ENCODE measurements at regions not wholly inside any gene's neighbourhood (a gene's known extent, or its start where the extent isn't known, plus 50 kb on each side); places are given as distances from the start of the nearest gene placed in this dataset.

DNA sequence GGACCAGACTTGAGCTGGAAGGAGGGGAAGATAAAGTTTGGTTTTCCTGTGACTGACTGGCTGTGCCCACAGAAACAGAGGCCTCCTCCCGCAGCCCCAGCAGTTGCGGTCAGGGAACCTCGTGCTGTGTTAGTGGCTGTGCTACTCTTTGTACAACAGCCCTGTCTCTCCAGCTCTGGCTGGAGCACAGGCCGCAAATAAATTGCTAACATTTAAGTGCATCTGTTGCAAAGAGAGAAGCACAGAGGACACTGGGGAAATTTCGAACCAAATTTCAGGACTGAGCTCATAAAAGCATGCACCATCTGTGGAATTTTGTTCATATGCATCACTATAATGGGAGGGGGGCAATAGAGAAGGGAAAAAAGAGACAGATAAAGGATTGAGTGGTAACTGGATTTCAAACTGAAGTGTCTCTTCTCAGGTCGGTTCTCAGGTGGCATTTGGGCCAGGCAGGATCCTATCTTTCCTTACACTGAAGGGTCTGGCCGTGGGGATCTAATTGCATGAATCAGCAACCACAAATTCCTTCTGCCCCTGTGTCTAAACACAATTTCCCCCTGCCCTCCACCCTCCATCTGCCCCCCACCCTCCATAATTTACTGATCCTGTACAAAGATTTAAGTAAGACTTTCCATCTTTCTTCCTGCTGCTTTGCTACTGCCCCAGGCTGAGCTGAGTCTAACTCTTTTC, 88.9 kb upstream of the ATXN1 start:
- DNase-seq = peak; percentile 92

DNA sequence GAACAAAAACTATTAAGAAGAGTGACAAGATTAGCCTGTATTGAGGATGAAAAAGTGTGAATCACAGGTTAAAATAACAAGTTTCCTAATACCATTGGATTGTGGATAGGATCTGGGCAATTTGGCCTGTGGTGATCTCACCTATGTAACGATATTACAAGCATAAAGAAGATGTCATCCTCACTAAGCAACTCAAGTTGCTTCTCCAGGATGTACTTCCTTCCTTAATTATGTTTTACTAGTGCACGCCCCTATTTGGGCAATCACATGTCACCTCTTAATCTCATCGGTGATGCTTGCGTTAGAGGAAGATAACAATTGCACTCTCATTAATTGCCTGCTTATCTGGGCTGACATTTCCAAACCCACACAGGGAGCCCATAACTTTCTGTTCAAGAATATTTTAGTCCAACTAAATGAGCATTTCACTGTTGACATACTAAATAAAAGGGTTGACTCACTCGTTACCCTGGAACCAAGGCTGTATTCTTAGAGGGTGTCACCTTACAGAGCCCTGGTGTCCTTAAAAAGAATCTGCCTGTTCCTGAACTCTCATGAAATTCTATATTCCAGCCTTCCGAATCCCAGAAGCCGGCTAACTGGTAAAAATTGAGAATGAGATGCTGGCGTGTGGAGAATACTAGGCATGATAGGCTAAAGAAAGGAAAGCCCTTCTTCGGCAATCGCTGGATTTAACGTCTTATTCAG, 88.2 kb upstream of the ATXN1 start:
- DNase-seq = peak; percentile 78

DNA sequence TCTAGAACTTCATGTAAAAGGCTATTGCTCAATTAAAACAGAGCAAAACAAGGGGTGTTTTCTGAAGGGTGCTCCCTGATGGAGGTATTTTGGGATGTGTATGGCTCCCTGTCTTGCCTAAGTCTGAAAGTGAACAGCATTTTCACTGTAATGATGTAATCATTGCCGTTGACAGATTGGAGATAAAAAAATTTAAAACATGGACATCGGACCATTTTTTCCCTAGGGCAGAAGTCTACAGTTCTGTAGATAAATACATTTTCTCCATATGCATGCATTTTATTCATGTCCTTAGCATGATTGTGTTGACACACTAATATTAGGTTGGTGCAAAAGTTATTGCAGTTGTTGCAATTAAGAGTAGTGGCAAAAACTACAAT, 85.1 kb upstream of the ATXN1 start:
- DNase-seq = no peak

DNA sequence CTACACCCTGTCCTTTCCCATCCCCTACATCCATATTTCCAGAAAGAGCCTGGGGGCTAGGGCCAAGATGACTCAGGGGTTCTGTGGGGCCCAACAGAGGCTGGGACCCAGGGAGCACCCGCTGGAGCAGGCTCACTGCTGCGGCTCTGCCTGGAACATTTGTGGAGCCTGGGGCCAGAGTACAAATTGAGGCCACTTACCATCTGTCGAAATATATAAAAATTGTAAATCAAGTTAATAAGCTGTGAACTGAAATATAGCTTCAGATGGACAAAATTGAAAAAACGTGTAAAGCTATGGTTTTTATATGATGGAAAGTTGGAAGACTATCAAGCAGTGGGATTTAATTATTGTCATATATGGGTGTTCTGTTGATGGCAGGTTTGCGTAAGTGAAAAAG, 82.9 kb upstream of the ATXN1 start:
- DNase-seq = no peak

DNA sequence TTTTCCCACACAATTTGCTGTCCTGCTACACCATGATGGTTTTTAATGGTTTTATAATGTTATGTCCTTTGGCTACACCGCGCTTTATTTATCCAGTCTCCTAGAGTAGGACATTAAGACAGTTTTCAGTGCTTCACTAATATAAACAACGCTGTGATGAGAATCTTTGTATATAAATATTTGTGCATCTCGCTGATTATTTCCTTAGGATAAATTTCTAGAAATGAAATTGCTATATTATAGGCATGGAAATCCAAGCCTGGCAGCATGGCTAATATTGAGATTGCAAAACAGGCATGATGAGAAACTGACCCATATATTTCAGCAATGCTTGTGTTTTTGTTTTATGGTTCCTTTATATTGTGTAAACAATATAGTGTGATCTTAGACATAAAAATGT, 81.4 kb upstream of the ATXN1 start:
- DNase-seq = no peak

DNA sequence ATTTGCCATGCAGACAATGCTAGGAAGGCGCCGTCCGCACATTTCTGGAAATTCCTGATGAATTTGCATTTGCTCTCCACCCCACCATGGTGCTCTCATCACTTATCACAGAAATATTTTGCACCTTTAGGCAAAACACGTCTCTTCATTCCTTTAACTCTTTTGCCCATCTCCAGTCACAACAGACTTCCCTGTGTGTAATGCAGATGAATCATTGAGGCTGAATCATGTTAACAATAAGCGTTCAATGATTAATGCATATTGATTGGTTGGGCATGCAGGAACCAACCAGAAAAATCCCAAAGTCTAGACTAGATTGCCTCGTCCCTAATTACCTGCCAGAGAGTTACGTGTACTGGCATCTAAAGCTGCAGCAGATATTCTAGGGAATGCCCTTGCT, 80.0 kb upstream of the ATXN1 start:
- no peak for DNase-seq

DNA sequence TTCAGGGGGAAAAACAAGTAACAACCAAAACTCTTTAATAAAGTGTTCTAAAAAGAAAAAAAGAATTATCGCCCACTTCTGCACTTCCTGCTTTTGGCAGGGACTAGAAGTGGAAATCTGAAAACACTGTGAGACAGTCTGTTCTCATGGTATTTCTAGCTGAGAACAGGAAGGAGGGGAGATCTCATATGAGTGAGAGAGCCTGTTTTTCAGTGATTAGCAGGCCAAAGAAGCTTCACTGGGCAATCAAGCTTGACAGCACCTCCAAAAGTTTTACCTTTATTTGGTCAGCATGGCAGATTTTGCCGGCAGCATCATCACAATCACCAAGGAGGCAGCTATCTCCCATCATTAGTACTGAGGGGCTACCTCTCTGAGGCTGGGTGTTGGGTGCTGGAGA, 79.5 kb upstream of the ATXN1 start:
- peak; percentile 57 for DNase-seq

DNA sequence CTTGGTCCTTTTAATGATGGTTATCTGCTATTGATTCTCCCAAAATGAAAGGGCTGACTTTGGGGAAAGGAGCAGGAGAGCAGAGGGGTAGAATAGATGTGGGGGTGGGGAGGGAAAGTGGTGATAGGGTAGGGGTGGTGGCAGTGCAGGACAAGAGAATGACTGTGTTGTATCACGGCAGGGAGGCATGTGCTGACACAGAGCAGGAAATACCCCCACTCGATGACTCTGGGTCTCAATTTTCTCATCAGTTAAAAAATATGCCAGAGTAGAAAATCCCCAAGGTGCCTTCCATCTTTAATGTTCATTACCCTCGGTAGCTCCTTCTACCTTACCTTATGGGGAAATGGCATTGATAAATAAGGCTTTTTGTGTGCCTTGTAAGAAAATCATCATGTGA, 79.0 kb upstream of the ATXN1 start:
- no peak for DNase-seq

DNA sequence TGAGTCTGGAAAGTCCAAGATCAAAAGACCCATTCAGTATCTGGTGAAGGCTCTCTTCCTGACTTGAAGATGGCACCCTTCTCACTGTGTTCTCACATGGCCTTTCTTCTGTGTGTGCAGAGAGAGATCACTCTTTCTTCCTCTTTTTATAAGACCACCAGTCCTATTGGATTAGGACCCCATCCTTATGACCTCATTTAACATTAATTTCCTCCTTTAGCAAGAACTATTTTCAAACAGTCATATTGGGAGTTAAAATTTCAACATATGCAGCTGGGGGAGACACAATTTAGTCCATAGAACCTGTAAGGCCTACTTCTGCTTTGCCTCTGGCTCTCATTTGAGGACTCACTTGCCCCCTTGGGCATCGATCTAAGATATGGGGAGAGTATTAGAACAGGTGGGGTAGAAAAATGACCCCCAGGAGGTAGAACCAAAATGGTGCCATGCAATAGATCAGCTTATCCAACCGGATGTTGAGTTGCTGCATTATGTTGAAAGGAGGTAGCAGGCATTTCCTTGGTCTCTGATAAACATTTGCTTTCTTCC, 78.4 kb upstream of the ATXN1 start:
- DNase-seq = peak; percentile 44

DNA sequence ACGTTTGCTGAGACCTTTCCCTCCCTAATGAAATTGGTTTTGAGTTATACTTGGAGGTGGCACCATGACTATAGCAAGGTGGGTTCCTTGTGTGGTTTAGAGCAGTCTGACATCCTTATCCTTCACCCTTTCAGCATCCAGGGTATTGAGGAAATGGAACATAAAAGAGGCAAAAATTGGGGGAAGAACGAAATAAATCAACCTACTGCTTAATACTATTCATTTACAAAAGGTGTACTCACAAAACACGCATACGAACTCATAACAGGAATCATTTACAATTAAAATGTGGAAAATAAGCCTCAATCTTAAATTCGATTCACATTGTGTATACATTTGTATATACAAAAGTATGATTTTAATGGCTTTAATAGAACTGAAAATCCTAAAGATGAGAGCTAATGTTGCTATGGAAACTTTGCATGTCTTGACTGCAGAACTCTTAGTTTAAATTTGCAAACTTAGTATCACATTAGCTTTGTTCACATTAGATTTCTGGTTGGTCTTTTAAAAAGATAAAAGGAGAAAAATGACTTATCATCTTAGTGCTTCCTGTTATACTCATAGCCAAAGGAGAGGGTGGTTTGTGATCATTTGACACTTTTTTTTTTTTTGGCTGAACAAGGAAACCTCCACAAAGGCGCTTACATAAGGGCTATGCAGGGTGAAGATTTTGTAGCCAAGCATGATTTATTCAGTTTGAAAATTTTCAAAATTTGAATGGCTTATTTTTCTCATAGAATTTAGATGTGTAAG, 76.1 kb upstream of the ATXN1 start:
- DNase-seq = peak; percentile 79

DNA sequence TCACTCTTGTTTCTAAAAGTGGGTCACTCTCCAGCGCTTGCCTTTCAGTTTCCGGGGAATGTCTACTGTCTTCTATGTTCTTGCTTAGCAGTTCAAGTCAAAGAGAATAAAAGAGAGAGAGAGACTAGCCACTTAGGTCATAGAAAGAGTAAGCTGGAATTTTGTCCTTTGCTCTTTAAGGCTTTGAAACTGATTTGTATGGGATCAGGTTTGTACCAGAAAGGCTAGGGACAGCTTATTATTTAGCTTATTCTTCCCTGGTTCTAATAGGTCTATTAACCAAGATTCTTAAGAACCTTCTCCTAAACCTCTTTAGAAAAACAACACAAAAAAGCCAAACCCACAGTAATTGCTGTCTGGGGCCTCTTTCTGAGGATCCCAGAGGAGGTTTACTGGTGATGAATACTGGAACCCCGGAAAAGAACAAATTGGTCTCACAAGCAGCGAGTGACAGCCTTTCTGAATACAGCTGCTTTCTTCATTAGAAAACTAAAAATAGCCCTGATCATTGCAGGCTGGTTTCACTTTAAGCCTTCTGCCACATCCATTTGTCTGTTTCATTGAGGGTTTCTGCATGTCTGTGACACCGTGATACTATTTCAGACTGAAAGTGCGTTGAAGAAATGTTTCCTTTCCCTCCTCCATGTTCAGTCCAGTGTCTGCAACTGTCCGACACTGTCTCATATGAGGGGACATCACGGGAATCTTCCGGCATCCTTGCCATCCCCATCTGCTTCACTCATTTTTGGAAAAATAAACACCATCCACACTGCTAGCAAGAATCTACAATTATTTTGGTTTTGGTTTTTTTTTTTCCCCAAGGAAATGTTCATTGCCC, 75.1 kb upstream of the ATXN1 start:
- DNase-seq = peak; percentile 45

DNA sequence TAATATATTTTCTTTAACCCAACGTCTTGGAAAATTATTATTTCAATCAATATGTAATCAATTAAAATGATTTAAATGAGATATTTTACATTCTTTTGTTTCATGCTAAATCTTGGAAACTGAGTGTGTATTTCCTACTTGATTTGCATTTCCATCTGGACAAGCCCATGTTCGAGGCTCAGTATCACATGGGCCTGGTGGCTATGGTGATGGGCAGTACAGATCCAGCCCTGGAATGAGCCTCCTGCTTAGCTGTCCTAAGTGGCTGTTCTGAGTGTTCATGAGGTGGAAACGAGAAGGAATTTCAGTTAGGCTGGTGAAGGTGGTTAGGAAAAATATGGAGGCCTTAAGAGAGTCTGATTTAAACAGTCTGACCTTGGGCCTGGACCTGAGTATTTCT, 73.0 kb upstream of the ATXN1 start:
- no peak for DNase-seq

DNA sequence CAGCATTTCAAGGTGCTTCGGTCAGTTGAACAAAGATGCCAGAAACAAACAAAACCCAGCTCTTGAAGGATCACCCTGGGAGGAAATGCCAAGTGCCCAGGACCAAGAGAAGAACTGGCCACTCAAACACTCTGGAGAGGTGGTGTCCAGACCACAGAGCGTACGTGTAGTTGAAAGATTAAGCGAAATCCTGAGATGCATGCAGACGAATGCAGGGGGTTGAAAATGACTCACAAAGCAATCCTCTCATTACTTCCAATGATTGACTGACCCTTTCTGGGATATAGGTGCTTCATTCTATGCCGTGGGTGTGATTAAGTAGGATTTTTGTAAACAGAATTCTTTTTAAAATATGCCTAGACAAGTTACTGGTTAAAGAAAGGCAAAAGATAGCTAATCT, 71.5 kb upstream of the ATXN1 start:
- DNase-seq = no peak

DNA sequence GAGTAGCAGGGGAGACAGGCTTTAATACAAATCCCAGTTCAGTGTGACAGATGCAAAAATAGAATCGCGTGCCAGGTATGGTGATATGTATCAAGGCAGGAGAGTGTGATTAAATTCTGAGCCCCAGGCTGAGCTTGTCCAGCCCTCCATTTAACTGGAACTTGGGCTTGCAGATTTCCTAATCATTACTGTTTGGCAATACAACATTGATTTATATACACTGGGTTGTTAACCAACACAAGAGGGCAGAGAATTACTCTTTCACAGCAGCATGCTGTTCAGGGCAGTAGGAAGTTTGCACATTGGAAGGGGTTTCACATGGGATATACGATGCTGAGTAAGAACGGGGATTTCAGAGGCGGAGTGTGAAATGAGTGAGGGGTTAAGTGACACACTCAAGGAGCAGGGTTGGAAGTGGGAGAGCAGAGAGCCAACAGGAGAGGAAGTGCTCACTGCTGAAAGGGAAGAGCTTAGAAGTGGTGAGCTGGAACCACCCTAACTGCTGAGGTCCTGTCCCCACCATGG, 70.8 kb upstream of the ATXN1 start:
- no peak for DNase-seq

DNA sequence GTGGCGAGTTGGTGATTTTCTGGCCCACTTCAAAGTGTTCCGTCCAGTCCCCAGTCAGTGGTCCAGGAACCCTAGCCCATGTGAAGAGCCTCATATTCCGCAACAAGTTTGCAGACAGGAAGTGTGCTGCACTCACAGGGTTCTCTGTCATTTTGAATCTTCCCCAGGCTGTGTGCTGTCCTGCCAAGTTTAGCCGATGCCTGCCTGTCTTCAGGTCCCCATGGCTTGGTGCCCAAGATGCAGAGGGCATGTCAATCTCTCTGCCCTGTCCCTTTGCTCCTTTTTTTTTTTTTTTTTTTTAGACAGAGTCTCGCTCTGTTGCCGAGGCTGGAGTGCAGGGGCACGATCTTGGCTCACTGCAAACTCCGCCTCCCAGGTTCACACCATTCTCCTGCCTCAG, 69.9 kb upstream of the ATXN1 start:
- no peak for DNase-seq

DNA sequence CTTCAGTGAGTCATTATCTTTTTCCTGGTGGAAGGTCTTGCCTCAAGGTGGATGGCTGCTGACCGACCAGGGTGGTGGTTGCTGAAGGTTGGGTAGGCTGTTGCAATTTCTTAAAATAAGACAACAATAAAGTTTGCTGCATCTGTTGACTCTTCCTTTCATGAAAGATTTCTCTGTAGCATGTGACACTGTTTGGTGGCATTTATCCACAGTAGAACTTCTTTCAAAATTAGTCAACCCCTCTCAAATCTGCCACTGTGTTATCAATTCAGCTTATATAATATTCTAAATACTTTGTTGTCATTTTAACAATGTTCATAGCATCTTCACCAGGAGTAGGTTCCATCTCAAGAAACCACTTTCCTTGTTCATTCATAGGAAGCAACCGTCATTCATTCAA, 66.8 kb upstream of the ATXN1 start:
- DNase-seq = no peak

DNA sequence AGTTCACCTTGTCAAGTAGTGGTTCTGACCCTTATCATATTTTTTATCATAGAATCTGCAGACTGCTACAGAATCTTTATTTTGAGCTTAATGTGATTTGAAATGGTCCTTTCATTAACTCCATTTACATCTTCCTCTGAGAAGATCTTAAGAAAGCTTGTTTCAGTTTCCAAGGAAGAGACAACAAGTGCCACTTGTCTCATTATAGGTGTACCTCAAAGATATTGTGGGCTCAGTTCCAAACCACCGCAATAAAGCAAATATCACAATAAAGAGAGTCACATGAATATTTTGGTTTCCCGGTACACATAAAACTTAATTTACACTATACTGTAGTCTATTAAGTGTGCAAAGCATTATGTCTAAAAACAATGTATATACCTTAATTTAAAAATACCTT, 66.4 kb upstream of the ATXN1 start:
- DNase-seq = no peak

DNA sequence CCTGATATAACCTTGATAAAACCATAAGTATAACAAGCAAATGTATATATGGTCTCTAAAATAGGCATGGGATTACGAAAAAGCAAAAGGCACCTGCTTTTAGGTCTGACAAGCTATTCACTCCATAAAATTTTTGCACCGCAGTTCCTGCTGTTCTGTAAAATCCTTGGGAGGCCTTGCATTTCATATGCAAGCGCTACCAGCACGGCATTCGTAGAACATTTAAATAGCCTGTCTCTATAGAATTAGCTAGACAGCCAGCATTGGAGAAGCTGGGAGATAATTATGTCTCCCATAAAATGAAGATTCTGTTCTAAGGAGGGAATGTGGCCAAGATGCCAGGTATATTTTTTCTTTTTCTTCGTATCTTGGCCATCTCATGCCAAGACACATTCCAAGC, 64.5 kb upstream of the ATXN1 start:
- no peak for DNase-seq

DNA sequence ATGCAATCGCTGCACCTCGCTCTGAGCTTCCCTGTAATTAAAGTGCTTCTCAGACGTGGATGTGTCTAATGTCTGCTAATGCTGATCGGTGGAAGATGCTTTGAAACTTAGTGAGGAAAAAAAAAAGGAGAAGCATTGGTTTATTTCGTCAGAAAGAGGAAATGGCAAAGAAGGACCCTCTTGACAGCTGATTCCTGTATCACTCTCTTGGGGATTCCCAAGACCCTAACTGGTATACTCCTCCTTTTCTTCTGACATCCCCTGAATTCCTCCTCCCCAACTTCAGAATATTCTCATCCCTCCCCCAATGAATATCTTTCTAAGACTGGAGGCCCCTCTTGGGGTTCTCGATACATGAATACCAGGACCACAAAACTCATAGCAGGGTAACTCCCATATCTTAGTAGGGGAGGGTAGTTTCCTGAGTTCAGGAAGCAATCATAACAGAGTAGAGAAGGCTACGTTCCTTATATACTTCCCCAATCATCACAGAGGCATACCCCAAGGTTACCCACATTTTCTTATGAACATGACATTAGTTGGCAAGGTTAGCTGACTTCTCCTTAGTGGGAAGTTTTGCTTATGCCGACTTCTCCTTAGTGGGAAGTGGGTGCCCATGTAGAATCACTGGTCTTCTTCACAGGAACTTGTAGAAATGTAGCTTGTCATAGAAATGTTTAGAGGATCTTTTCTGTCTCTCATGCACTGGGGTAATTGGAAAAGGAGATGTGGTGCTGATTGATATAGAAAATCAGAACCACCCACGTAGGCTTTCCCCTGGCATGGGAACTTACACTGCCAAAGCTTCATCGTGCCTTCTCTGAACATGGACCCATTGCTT, 63.8 kb upstream of the ATXN1 start:
- peak; percentile 55 for DNase-seq

DNA sequence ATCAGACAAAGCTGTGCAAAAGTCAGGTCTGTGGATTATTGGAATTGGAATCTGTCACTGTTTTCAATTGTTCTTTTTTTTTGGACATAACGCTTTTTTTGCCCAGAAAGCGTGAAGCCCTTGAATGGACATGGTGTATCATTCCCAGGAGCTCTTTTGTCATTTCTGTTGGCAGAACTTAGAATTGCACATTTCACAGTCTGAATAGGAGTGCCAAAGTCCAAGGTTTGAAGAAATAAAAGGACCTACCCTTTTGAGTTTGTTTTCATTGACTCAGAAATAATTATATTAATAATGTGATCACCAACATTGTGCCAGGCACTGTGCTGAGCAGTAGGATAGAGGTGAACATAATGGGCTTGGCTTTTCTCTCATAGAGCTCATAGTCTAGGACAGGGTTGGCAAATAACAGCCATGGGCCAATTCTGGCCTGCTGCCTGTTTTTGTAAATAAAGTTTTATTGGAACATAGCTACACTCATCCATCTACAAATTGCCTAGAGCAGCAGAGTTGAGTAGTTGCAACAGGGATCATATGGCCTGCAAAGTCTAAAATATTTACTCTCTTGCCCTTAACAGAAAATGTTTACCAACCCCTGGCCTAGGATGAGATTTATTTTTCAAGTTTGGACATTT, 62.6 kb upstream of the ATXN1 start:
- no peak for DNase-seq
